ENCODE measurements at regions not wholly inside any gene's neighbourhood (a gene's known extent, or its start where the extent isn't known, plus 50 kb on each side); places are given as distances from the start of the nearest gene placed in this dataset.
A peak's percentile ranks its signal among the peaks of the same experiment; 100 is the strongest.
"Not testable (repeated sequence)": the region's sequence is repeated elsewhere in the genome, so short reads cannot be mapped to it uniquely, and the experiment has no call there.

DNA sequence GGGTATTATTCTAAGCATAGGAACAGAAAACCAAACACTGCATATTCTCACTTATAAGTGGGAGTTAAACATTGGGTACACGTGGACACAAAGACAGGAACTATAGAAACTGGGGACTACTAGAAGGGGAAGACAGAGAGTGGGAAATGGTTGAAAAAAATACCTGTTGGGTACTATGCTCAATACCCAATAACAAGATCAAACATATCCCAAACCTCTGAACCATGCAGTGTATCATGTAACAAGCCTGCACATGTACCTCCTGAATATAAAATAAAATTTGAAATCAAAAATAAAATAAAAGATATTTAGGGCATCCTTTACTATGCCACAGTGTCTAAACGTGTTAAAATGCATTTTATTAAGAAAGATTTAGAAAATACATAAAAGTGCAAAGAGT lies 221.0 kb upstream of the TFPI start:
- no peak for DNase-seq (ENCODE audit: low read depth in 4 of 4, low spot score in 3 of 4)

DNA sequence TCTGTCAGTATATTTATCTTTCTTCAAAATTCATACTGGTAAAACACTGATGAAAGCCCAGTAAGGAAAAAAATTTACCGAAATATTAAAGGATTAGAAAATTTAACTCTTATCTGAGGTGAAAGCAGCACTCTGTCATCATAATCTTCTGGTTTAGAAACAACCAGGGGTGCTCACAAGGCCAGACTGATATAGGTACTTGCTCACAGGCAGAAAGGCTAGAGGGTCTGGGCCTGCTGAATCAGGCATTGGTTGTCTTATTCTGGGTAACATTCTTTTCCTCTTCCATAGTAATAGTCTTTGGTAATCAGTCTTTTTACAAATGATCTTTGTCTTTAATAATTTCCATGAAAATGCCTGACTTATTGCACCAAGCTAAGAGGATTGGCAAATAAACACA lies 221.4 kb upstream of the TFPI start:
- no peak for DNase-seq (ENCODE audit: low read depth in 4 of 4, low spot score in 3 of 4)

DNA sequence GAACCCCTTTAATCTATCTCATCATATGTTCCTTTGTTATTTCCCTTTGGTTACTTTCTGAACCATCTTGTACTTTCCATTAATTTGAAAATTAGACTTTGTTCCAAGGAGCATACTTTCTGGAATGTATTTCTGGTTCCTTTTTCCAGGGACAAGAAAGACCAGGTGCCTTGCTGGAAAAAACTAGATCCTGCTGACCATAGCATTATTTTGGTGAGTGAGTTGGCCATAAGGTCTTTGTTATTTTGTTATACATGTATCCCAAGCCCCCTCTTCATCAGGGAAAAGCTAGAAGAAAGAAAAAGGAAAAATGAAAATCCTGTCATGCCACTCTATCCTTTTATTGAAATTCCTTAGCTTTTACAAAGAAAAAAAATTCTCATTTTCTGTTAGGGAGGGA lies 228.1 kb upstream of the TFPI start:
- DNase-seq (ENCODE audit: low read depth in 4 of 4, low spot score in 3 of 4), result no peak

DNA sequence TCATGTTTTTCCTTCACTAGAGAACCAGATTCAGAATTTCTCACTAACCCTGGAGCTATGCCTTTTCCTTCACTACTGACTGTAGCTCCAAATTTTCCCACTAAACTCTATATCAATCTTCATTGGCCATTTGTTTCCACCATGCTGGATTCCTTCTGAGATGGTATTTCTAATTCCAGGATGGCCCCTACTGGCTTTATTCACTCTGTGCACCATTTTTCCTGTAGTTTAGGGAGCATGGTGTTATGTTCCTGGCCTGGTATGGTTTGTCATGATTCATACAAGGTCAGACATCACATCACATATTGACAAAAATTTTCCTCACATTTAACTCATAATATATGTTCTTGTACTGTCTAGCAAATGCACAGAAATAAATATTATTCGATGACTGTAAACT lies 229.2 kb upstream of the TFPI start:
- DNase-seq (ENCODE audit: low read depth in 4 of 4, low spot score in 3 of 4), result no peak

DNA sequence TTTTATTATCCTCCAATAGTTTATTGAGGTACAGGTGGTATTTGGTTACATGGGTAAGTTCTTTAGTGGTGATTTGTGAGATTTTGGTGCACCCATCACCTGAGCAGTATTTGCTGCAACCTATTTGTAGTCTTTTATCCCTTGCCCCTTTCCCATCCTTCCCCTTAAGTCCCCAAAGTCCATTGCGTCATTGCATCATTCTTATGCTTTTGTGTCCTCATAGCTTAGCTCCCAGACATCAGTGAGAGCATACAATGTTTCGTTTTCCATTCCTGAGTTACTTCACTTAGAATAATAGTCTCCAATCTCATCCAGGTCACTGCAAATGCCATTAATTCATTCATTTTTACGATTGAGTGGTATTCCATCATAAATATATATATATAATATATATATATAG lies 229.9 kb upstream of the TFPI start:
- not testable (repeated sequence) for DNase-seq (ENCODE audit: low read depth in 4 of 4, low spot score in 3 of 4)

DNA sequence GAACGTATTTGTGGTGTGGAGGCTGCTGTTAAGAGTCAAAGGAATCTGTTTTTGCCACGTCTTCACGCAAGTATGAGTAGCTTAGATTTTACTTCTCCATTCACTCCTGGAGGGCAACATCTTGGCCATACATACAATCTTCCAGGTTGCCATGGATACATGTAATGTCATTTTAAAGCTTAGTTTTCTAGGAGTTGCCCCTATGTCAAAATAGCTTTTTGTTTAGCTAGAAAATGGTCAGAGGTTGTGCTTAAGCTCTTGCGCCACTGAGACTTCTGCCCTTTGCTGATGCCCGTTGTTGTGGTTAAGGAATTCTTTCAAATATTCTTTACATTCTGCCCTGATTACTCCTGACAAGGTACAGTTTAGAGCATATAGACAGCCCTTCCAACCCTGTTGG lies 245.4 kb upstream of the TFPI start:
- no peak for DNase-seq (ENCODE audit: low read depth in 4 of 4, low spot score in 3 of 4)

DNA sequence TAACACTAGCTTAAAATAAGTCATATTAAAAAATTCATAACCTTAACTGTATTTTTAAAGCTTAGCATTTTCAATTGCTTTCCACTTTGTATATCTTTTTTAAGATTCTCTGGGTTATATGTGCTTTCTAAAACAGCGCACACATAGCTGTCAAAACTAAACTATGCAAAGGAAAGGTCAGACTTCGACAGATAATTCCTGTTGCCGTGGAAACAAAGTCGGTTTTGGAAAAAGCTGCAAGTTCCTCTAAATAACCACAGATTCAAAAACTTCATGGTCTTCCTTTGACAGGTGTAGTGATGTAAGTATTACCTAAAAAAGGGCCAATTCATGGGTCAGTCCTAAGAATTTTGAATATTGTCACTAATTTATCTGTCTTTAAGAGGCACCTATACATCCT lies 249.6 kb upstream of the TFPI start:
- DNase-seq (ENCODE audit: low read depth in 4 of 4, low spot score in 3 of 4), result no peak

DNA sequence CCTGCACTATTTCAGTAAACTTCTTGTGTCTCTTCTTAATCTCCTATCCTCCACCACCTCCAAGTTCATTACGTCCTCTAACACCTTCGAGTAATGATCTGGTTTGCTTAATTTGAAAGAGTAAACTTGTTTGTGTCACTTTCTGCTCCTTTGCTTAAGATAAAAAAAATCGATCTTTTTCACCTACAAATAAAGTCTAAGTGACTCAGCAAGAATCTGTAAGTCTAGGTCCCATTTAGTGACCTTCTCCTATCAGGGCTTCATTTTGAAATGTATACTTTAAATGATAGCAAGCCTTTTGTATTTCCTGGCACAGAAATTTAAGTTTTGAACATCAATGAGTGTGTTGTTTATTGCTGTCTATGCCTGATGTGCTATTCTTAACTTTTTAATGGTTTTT lies 260.9 kb upstream of the TFPI start:
- no peak for DNase-seq (ENCODE audit: low read depth in 4 of 4, low spot score in 3 of 4)

DNA sequence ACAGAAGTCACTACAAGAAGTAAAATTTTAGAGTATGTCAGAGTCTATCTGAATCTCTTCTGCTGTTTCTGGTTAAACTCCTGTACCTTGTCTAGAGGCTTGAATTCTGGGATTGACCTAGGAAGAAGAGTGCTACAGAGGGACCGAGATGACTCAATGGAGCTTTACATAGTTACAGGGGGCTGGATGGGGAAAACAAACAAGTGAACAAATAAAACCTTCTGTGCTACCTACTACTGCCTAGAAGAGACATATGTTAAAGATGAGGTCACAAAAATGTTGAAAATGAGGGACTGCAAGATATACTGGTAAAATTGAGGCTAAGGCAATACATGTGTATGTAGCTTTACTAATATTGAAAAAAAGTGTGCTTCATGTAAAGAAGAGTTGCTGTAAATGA lies 265.4 kb upstream of the TFPI start:
- DNase-seq (ENCODE audit: low read depth in 4 of 4, low spot score in 3 of 4), result no peak

DNA sequence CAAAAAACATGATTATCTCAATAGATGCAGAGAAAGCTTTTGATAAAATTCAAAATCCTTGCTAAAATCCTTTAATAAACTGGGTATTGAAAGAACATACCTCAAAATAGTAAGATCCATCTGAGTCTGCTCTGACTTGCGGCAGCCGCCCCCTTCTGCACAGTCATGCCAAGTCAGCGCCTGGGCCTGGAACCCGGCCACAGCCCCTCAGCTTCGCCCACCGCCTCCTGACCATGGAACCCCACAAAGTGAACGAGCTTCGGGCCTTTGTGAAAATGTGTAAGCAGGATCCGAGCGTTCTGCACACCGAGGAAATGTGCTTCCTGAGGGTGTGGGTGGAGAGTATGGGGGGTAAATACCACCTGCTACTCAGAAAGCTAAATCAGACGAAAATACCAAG lies 270.9 kb upstream of the TFPI start:
- DNase-seq (ENCODE audit: low read depth in 4 of 4, low spot score in 3 of 4), result no peak

DNA sequence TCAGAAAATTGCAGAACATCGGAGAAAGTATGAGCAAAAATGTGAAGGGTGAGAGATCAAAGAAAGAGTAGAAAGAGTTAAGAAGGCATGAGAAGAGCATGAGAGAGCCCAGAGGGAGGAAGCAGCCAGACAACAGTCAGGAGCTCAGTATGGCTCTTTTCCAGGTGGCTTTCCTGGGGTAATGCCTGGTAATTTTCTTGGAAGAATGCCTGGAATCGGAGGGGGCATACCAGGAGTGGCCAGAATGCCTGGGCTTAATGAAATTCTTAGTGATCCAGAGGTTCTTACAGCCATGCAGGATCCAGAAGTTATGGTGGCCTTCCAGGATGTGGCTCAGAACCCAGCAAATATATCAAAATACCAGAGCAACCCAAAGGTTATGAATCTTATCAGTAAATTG lies 271.8 kb upstream of the TFPI start:
- DNase-seq (ENCODE audit: low read depth in 4 of 4, low spot score in 3 of 4), result no peak

DNA sequence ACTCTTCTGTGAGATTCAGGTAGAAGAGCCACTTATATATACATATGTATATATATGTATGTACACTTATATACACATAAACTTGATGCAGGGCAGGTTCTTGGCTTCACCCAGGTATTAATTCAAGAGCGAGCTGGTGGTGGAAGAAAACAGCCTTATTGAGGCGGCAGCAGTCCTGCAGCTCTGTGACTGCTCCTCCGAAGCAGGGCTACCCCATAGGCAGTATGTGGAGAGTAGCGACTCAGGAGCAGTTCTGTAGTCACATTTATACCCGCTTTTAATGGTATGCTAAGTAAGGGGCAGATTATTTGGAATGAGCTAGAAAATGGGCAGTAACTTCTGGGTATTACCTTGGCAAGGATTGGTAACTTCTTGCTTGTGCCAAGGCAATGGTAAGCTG lies 280.6 kb upstream of the TFPI start:
- DNase-seq (ENCODE audit: low read depth in 4 of 4, low spot score in 3 of 4), result no peak

DNA sequence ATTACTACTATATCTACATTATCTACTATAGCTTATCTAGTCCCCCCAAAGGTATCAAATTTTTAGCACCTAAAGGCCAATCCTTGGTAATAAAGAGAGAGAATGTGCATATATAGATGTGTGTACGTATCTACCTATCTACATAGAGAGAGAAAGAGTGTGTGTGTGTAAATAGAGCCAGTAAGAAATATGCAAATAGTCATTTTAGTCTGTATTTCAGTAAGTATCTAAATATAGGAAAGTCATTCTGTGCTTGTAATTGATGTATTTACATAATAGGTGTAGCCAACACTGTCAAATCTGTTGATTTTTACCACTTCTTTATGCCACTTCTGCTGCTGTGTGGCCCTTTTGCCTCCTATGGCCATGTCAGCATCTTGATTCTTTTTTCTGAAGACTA lies 284.5 kb upstream of the TFPI start:
- DNase-seq (ENCODE audit: low read depth in 4 of 4, low spot score in 3 of 4), result no peak

DNA sequence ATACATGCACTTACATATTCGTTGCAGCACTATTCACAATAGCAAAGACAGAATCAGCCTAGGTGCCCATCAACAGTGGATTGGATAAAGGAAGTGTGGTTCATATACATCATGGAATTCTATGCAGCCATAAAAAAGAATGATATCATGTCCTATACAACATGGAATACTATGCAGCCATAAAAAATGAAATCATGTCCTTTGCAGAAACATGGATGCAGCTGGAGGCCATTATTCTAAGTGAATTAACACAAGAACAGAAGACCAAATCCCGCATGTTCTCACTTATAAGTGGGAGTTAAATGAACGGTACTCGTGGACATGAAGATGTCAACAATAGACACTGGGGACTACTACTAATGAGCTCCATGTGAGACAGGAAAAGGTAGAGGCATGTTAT lies 288.1 kb upstream of the TFPI start:
- DNase-seq (ENCODE audit: low read depth in 4 of 4, low spot score in 3 of 4), result no peak

DNA sequence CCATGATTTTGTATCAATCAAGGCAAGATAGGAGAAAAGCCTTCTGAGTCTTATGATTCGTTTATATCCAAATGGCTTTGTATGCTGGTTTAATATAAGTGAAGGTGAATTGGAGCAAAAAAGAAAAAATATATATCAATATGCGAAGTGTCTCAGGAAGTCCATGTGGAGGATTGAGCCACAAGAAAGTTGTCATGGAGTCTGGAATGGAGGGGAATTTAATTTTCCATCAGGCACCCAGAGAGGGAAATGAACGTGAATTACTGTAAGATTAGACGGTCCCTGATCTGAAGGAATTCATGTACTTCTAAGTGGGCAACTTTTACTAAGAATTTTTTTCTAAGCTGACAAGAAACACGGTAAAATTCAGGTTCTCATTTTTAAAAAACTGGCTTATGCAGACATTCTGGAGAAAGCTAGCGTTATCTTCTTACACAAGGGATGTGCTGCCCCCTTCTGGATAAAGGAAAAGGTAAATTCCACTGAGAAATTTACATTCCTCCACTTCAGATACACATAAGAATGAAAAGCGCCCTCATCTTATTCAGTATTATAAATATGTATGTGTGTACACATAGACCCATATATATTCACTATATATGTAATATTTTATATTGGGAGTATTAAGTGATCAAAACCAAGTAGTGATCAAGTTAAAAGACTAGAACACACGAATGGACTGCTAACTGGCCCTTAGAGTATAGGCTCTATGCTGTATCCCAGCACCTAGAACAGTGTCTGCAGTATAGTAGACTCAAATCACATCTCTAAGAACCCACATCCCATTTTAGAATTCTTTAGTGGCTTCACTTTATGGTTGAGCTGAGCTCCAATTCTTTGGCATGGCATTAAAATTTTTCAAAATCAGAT lies 289.0 kb upstream of the TFPI start:
- peak in 3 of 4 donors; percentile 33 to 39 (median 37) for DNase-seq (ENCODE audit: low read depth in 4 of 4, low spot score in 3 of 4)

DNA sequence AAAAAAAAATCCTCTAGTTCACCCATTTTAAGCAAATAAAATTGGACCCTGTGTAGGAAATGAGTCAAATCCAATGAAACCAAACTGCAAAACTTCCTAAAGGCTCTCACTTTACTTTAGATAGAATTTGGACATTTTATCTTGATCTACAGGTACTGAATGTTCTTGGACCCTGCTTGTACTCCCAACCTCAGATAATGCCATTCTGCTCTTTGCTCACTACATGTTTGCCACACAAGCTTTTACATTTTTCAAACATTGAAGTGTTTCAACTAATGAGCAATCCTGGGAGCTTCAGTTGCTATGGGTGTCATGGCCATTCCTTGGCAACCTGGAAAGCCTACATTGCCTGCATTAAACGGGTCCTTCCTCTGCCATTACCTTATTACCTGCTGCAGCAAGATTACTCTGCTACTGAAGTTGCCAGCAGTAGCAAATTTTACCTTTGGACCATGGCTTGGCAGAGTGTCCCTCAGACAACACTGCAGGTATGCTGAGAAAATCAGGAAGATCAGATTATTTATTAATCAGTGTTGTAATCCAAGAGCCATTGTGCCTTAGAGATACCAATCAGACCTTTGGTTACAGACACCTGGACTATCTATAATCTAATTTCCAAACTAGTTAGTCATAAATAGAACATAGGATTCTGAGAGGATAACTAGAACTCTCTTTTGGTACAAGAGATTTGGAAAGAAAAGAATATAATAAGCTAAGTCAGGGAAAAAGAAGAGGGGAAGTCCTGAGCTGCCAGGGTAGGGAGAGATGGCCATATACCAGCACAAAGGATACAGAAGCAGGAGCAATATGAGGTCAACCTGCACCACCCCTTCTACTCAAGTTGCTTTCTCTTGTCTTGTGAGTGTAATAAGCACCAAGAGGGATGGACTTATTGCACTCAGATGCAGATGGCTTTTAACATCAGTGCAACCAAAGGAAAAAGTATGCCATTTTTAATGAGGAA lies 293.3 kb upstream of the TFPI start:
- DNase-seq (ENCODE audit: low read depth in 4 of 4, low spot score in 3 of 4), result no peak

DNA sequence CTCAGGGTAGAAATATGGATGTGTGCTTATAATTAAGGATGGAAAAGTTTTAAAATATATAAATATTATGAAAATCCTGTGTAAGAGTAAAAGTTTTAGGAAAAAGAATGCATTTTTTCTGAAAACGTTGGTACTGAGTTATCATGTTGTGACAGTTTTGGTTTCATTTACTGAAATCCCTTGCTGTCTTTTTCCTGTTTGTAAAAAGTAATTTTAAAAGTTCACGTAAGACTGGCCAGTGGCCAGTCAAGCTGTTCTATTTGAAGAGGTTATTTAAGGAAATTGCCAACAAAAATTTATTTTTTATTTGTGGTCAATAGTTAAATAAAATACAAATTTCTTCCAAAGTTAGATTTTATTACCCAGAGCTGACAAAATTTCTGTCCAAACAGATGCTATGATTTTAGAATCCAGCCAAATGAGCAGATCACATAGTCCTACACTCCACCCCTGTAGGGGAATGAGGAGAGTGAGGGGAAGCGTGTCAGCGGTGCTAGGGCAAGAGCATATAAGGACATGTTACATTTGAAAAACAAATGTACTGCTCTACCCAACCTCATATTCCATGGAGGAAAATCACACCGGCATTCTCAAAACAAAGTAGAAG lies 297.8 kb upstream of the TFPI start:
- no peak for DNase-seq (ENCODE audit: low read depth in 4 of 4, low spot score in 3 of 4)

DNA sequence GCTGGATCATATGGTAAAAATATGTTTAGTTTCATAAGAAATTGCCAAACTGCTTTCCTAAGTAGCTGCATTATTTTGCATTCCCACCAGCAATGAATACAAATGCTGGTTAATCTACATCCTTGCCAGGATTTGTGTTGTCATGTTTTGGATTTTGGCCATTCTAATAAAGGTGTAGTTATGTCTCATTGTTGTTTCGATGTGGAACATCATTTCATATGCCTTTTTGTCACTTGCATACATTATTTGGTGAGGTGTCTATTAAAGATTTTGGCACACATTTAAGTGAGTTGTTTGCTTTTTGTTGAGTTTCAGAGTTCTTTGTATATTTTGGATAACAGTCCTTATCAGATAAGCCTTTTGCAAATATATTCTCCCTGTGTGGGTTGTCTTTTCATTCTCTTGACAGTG lies 299.2 kb upstream of the TFPI start:
- DNase-seq (ENCODE audit: low read depth in 4 of 4, low spot score in 3 of 4), result no peak

DNA sequence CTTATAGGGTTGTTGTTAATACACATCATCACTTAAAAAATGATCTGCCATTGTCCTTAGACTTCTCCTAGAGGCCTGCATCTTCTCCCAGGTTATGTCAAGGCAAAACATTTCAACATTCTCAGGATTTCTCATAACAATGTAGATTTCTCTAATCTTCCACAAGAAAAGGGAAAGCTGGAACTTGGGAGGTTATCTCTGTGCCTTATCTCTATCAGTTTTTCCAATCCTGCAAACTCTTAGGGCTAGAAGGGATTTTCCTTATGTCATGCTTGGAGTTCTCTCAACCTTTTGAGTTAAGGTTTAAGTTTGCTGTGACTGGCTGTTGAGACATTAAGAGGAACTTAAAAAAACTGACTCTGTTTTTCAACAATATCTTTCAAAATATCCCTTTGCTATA lies 300.6 kb upstream of the TFPI start:
- no peak for DNase-seq (ENCODE audit: low read depth in 4 of 4, low spot score in 3 of 4)

DNA sequence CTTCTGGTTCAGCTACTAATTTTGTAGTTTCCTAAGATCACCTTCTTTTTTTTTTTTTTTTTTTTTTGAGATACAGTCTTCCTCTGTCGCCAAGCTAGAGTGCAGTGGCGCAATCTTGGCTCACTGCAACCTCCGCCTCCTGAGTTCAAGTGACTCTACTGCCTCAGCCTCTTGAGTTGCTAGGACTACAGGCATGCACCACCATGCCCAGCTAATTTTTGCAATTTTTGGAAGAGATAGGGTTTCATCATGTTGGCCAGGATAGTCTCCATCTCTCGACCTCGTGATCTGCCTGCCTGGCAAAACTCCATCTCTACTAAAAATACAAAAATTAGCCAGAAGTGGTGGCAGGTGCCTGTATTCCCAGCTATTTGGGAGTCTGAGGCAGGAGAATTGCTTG lies 301.5 kb upstream of the TFPI start:
- no peak for DNase-seq (ENCODE audit: low read depth in 4 of 4, low spot score in 3 of 4)

DNA sequence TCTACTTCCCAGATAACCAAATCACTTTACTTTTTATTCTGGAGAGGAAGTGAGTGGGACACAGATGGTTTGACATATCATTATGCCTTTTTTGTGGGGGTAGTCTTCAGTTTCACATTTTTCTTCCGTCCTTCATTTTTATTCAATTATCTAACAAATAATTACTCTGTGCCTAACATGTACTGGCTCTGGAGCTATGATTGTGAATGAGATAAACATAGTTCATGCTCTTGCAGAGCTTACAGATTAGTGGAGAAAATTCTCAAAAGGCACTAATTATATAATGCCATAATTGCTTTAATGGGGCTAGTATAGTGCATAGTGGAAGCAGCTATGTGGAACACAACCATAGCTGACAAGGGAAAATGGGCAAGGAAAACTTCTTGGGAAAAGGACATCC lies 303.6 kb upstream of the TFPI start:
- DNase-seq (ENCODE audit: low read depth in 4 of 4, low spot score in 3 of 4), result no peak

Measured in left renal pelvis (tissue), 4 donors.